Heart right ventricle (tissue), 16 donors: ENCODE measurements at regions not wholly inside any gene's neighbourhood (a gene's known extent, or its start where the extent isn't known, plus 50 kb on each side); places are given as distances from the start of the nearest gene placed in this dataset.

ENCODE experiments used
- ATAC-seq, 8 donors: fragments of 200-7000 bp; cut with Tn5 transposase; one replicate each; pipeline ENCODE4 v1.9.1; 2020; ENCODE audit warnings: mild to moderate bottlenecking in 8 of 8, moderate library complexity in 8 of 8, moderate number of reproducible peaks in 1 of 8
- DNase-seq, 2 donors: peaks; one replicate each; pipeline ENCODE4 v3.0.0-alpha.2; 2020
- H3K27ac ChIP-seq, 10 donors: fragments of 200-600 bp; sonication (generic) in 2 of 10; one replicate each; pipeline versions ENCODE4 v1.5.0 to v1.8.0; 2020 to 2022; ENCODE audit warnings: mild to moderate bottlenecking in 3 of 10
- H3K27me3 ChIP-seq, 7 donors: fragments of 200-600 bp; one replicate each; pipeline ENCODE4 v1.8.0; 2021 to 2022; ENCODE audit warnings: mild to moderate bottlenecking in 2 of 7
- H3K36me3 ChIP-seq, 9 donors: fragments of 200-600 bp; sonication (generic) in 1 of 9; one replicate each; pipeline versions ENCODE4 v1.5.0 to v1.8.0; 2020 to 2022; ENCODE audit warnings: mild to moderate bottlenecking in 2 of 9
- H3K4me1 ChIP-seq, 9 donors: fragments of 200-600 bp; sonication (generic) in 1 of 9; one replicate each; pipeline versions ENCODE4 v1.5.0 to v1.8.0; 2020 to 2022; ENCODE audit warnings: mild to moderate bottlenecking in 4 of 9
- H3K4me3 ChIP-seq, 10 donors: fragments of 200-600 bp; sonication (generic) in 2 of 10; one replicate each; pipeline versions ENCODE4 v1.5.0 to v1.8.0; 2020 to 2022; ENCODE audit warnings: mild to moderate bottlenecking in 7 of 10, moderate library complexity in 2 of 10
- H3K9me3 ChIP-seq, 11 donors: fragments of 200-600 bp in 10 of 11; sonication (generic) in 2 of 11; one replicate each; pipeline versions ENCODE4 v1.5.0 to v1.8.0; 2013 to 2022; ENCODE audit warnings: mild to moderate bottlenecking in 2 of 11, control low read depth in 1 of 11, moderate library complexity in 1 of 11
- CTCF ChIP-seq, 9 donors: fragments of 200-600 bp; sonication (generic) in 2 of 9; IDR thresholded peaks; one replicate each; pipeline versions ENCODE4 v1.5.0 to v1.8.0; 2021 to 2022; ENCODE audit warnings: antibody characterized with exemption in 9 of 9, mild to moderate bottlenecking in 5 of 9, moderate library complexity in 1 of 9
- WGBS, 2 donors: extraction: QIAGEN DNeasy Blood & Tissue Kit; methylation state at CpG; one replicate each; pipeline ENCODE4 v1.1.7; 2013; ENCODE audit warnings: inconsistent platforms in 1 of 2; 5-methylcytosine and 5-hydroxymethylcytosine counted together
- intact Hi-C, 10 donors: fragments of 100-400 bp; cut with DNase I; formaldehyde crosslinking; loops; one replicate each; pipeline versions ENCODE4 v1.11.1 to v1.14.2; 2022
- donor health status: Arrhythmogenic right ventricular cardiomyopathy.
- donor health status: ischemic (EF 13 %, LVEDD 7.1; RV severe dilation, severe dysfunction).
- donor health status: healthy with polysubstance abuse.
- donor health status: DM: no; HTN: yes; CAD: no.
- donor health status: DM: no; HTN: no; CAD: no.
- donor health status: ischemic (EF 25% LVEDD 6.9; RV normal size, moderate dysfunction).
- donor health status: ischemic (EF 25% LVEDD 5.7; RV mildly dilated, moderate dysfunction).
- donor health status: healthy.
- donor health status: DM: yes; HTN: yes; CAD: no.
- donor health status: Ischemic cardiomyopathy.
- donor health status: ischemic (EF 35%, LVEDD 5.7; RV mildly dilated, moderate dysfunction).
- donor health status: nonischemic (EF 11% LVEDD 7.7; RV severe dilation, severe dysfunction).
- donor health status: DM: yes; HTN: yes; CAD: no.
- donor health status: PGD.
- donor health status: ischemic (EF 29% LVEDD 5.4; RV normal size, mild dysfunction).
- donor health status: nonischemic (EF 23%, LVEDD 6.1; RV moderate dilation, normal function).

- intact Hi-C loops: loop anchor here in 1 of 10 donors (5.0 kb wide), 1 partner anchor 49 kb away; no protein-coding TSS in a partner anchor
- ATAC-seq: no peak
- 72 to 75% methylated on average over 5 of the region's 5 CpGs for WGBS, 2 donors
Observed at GRCh38 chr12:42786400-42787148, 197.0 kb upstream of the PRICKLE1 start.

GRCh38 chr12:42785944-42786343, 196.4 kb upstream of the PRICKLE1 start:
- Histone ChIP-seq H3K4me1 (peaks cover 0 to 16% (median 8%) of the 10 kb centered on the region in 9 donors), H3K36me3 (no peaks in the 10 kb centered on the region), H3K9me3 (no peaks in the 10 kb centered on the region), H3K27me3 (no peaks in the 10 kb centered on the region), H3K27ac (no peak overlapping the region), H3K4me3 (no peak overlapping the region)
- intact Hi-C loops: loop anchor here in 1 of 10 donors (5.0 kb wide), 1 partner anchor 49 kb away; no protein-coding TSS in a partner anchor
- no peak for DNase-seq
- no peak for ATAC-seq
- TF ChIP-seq CTCF (IDR thresholded peaks at IDR 0.05): no peak
- WGBS, 2 donors: 85 to 91% methylated on average over 2 of the region's 2 CpGs

More at GRCh38 chr12:42786400-42787148, 197.0 kb upstream of the PRICKLE1 start:
- Histone ChIP-seq H3K9me3 (no peaks in the 10 kb centered on the region), H3K4me3 (no peak overlapping the region), H3K36me3 (no peaks in the 10 kb centered on the region), H3K27ac (no peak overlapping the region), H3K27me3 (no peaks in the 10 kb centered on the region), H3K4me1 (peaks cover 0 to 18% (median 8%) of the 10 kb centered on the region in 9 donors)
- no peak for TF ChIP-seq CTCF (IDR thresholded peaks at IDR 0.05)
- no peak for DNase-seq

GRCh38 chr12:42780671-42781070, 191.1 kb upstream of the PRICKLE1 start:
- H3K9me3 ChIP-seq: no peaks in the 10 kb centered on the region
- DNase-seq (no peak), ATAC-seq (no peak)
- no peak overlapping the region for H3K4me3 ChIP-seq
- H3K36me3 ChIP-seq: no peaks in the 10 kb centered on the region
- WGBS, 2 donors: 66 to 69% methylated on average over 1 of the region's 1 CpG
- no peaks in the 10 kb centered on the region for H3K27me3 ChIP-seq
- TF ChIP-seq CTCF (IDR thresholded peaks at IDR 0.05): no peak
- H3K4me1 ChIP-seq: peaks cover 0 to 21% (median 0%) of the 10 kb centered on the region in 9 donors
- H3K27ac ChIP-seq: no peak overlapping the region
- intact Hi-C loops: no loop called here

GRCh38 chr12:42779186-42779859, 189.8 kb upstream of the PRICKLE1 start:
- TF ChIP-seq CTCF (IDR thresholded peaks at IDR 0.05): no peak
- WGBS, 2 donors: 75 to 86% methylated on average over 7 of the region's 7 CpGs
- Histone ChIP-seq H3K4me1 (peaks cover 0 to 21% (median 0%) of the 10 kb centered on the region in 9 donors), H3K9me3 (no peaks in the 10 kb centered on the region), H3K4me3 (no peak overlapping the region), H3K27me3 (no peaks in the 10 kb centered on the region), H3K36me3 (no peaks in the 10 kb centered on the region), H3K27ac (no peak overlapping the region)
- ATAC-seq (peak in 3 of 8 donors; percentile 25 to 84 (median 44)), DNase-seq (no peak)
- intact Hi-C loops: no loop called here
